NB4 (cell line): ENCODE measurements at regions not wholly inside any gene's neighbourhood (a gene's known extent, or its start where the extent isn't known, plus 50 kb on each side); places are given as distances from the start of the nearest gene placed in this dataset.

Source experiments
- DNase-seq: peaks from one replicate; pipeline ENCODE4 v3.0.0; 2010; ENCODE audit warnings: low read depth
- H3K4me3 ChIP-seq: one replicate; pipeline ENCODE4 v1.5.1; 2011; ENCODE audit warnings: mild to moderate bottlenecking, low read depth, low read length, moderate library complexity
- MYC ChIP-seq: IDR thresholded peaks from 2 replicates; pipeline ENCODE4 v1.6.1; 2011; ENCODE audit warnings: low read depth, low read length
- POLR2A ChIP-seq: IDR thresholded peaks from 2 replicates; pipeline ENCODE4 v1.6.1; 2011; ENCODE audit warnings: mild to moderate bottlenecking; ENCODE audit not compliant: insufficient read length; ENCODE audit errors: extremely low read depth
- TF ChIP-seq, protein P1 (sequence below): IDR thresholded peaks from one replicate; pipeline ENCODE4 v1.5.1; 2012; ENCODE audit warnings: low read depth, low read length
- TF ChIP-seq, protein P2 (sequence below): IDR thresholded peaks from 2 replicates; pipeline ENCODE4 v1.6.1; 2011; ENCODE audit warnings: low read depth, low read length

DNA sequence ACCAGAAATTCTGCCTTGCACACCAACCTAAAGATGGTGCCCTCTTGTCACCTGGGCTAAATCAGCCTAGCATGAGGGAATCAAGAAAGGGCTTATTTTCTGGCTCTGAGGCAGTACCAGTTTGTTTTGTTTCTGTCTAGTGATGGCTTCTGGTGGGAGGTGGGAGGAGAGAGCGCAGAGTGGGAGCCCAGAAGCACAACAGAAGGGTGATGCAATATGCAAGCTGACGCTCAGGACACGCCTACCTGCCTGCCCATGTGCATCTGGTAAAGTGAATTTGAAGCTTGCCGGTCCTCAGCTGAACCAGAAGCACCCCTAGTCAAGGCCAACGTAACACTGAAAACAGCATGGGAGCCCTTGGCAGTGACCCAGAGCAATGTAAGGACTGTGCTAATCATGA lies 138.4 kb upstream of the TIAM1 start:
- no peak for DNase-seq
- no peak overlapping the region for H3K4me3 ChIP-seq
- TF ChIP-seq, protein P1, sequence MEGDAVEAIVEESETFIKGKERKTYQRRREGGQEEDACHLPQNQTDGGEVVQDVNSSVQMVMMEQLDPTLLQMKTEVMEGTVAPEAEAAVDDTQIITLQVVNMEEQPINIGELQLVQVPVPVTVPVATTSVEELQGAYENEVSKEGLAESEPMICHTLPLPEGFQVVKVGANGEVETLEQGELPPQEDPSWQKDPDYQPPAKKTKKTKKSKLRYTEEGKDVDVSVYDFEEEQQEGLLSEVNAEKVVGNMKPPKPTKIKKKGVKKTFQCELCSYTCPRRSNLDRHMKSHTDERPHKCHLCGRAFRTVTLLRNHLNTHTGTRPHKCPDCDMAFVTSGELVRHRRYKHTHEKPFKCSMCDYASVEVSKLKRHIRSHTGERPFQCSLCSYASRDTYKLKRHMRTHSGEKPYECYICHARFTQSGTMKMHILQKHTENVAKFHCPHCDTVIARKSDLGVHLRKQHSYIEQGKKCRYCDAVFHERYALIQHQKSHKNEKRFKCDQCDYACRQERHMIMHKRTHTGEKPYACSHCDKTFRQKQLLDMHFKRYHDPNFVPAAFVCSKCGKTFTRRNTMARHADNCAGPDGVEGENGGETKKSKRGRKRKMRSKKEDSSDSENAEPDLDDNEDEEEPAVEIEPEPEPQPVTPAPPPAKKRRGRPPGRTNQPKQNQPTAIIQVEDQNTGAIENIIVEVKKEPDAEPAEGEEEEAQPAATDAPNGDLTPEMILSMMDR, result no peak
- TF ChIP-seq, protein P2, sequence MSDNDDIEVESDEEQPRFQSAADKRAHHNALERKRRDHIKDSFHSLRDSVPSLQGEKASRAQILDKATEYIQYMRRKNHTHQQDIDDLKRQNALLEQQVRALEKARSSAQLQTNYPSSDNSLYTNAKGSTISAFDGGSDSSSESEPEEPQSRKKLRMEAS, result no peak
- no peak for TF ChIP-seq POLR2A
- no peak for TF ChIP-seq MYC

DNA sequence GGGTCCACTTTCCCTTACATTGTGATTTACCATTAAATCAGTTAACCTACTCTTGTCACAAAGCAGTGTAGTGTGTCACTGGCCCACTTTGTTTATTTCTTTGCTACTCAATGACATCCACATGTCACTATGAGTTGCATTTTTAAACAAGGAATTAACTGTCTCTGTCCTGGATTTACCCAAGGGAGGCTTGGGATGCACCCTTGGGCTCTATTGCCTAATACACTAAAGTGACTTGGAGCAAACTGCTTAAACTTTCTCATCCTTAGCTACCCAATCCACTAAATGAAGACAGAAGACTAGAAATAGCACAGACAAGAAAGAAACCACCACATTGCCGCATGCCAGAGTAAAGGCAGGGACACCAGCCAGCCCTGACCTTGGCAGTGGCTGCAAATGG lies 136.2 kb upstream of the TIAM1 start:
- no peak for DNase-seq
- TF ChIP-seq MYC (no peak), POLR2A (no peak)
- TF ChIP-seq, protein P2, result no peak
- TF ChIP-seq, protein P1, result no peak
- no peak overlapping the region for H3K4me3 ChIP-seq

DNA sequence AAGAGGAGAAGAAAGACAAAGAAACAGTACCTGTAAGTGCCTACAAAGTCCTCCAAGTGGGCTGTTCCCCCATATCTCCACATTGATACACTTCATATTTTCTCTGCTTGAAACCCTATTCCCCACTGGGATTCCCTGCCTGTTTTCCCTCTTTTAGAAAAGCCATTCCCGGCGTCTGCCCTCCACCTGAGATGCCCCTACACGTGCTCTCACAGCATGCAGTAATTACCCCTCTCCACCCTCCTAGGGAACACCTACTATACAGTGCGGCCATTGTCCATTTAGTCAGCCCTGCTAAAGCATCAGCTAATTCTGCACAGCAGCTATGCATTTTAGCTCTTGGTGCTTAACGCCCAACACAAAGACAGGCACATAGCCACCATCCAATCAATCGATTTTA lies 135.7 kb upstream of the TIAM1 start:
- TF ChIP-seq, protein P1, result no peak
- TF ChIP-seq, protein P2, result no peak
- no peak for DNase-seq

DNA sequence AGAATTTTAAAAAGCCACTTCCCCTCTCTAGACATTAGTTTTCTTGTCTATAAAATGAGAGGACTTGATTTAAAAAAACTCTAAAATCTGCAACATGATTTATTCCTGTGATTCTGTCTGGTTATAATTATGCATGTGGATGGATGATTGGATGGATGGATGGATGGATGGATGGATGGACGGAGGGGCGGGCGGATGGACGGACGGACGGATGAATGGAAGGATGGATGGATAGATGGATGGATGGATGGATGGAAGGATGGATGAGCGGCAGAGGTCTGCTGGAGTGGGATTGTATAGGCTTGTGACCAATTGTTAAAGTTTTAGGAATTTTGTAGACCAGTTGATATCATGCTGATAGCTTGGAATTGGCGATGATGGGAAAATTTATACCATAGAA lies 135.2 kb upstream of the TIAM1 start:
- no peak for DNase-seq
- no peak overlapping the region for H3K4me3 ChIP-seq
- TF ChIP-seq, protein P1, result no peak
- no peak for TF ChIP-seq MYC

More for the DNA sequence above, 135.7 kb upstream of the TIAM1 start:
- no peak overlapping the region for H3K4me3 ChIP-seq

DNA sequence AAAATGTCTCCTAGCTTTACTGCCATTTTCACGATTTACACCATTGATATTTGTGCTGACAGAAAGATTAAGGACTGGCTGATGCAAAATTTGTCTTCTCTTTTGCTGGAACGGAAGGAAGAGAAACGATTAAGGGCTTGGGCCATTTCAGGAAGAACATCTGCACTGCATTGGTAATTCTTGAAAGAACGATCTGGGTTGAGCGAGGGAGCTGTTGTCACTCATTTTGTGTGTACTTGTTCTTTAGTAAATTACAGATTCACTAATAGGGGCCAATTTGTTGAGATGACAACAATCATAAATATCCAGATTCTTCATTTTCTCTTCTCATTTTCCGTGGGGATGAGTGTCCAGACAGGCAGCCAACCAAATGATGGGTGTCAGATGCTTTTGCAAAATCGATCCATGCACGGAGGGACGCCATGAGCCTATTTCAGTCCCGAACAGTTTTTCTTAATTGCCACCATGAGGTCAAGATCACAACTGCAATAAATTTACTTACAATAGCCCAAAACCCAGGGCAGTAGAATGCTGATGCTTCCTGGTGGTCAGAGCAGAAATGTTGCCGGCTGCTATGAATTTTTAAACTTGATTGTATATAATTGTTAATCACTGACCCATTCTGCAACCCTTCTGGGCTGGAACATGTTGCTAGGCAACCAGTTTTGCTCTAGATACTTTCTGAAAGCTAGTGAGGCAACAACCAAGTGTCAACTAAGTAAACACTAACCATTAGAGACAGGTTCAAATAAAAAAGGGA lies 132.4 kb upstream of the TIAM1 start:
- H3K4me3 ChIP-seq, result no peak overlapping the region
- TF ChIP-seq MYC (no peak), POLR2A (no peak)
- TF ChIP-seq, protein P2, result no peak
- TF ChIP-seq, protein P1, result no peak
- no peak for DNase-seq

DNA sequence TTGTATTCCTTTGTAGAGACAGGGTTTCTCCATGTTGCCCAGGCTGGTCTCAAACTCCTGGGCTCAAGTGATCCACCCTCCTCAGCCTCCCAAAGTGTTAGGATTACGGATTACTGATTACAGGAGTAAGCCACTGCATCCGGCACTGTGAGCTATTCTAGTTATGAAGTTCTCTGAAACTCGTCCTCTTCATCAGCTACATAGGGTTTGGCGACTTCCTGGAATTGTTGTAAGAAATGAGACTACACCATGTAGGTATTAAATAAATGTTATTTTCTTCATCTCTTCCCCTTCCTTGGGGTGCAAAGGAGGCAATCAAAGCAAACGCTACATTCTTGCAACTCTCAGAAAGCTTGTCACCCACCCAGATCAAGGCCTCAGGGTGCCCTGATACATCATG lies 131.2 kb upstream of the TIAM1 start:
- TF ChIP-seq POLR2A (no peak), MYC (no peak)
- TF ChIP-seq, protein P1, result no peak
- TF ChIP-seq, protein P2, result no peak
- no peak overlapping the region for H3K4me3 ChIP-seq
- no peak for DNase-seq
